PC-3 (cell line): ENCODE measurements at regions not wholly inside any gene's neighbourhood (a gene's known extent, or its start where the extent isn't known, plus 50 kb on each side); places are given as distances from the start of the nearest gene placed in this dataset.

Source experiments
- ATAC-seq: fragments of 200-7000 bp; cut with Tn5 transposase; 2 replicates; pipeline ENCODE4 v1.9.1; 2020; ENCODE audit warnings: mild to moderate bottlenecking, moderate library complexity
- BruUV-seq: library from RNA; stranded (reverse); fragments of 400-500 nt; replicated peaks from 2 replicates; lab custom pipeline; 2021; lab: Mats Ljungman, UMichigan
- CTCF ChIA-PET: fragments of 300-600 bp; sonication (Branson Sonifier 250); formaldehyde crosslinking; loops from one replicate; lab custom pipeline; 2022; ENCODE audit warnings: antibody characterized with exemption; lab: Charles Lee
- POLR2A ChIA-PET: fragments of 300-600 bp; sonication (Branson Sonifier 250); formaldehyde crosslinking; loops from one replicate; lab custom pipeline; 2022; ENCODE audit warnings: antibody characterized with exemption; ENCODE audit not compliant: unreplicated experiment; lab: Charles Lee
- DNase-seq: peaks from one replicate; pipeline ENCODE4 v3.0.0-alpha.2; 2015
- H2AFZ ChIP-seq: fragments of 300-600 bp; sonication (generic); 2 replicates; pipeline ENCODE4 v1.6.0; 2016; ENCODE audit warnings: antibody characterized with exemption, low read length
- H3F3A ChIP-seq: fragments of 300-600 bp; sonication (generic); one replicate; pipeline ENCODE4 v1.6.0; 2017; ENCODE audit warnings: antibody characterized with exemption, low read length, control low read depth, mild to moderate bottlenecking; ENCODE audit not compliant: unreplicated experiment
- H3K27ac ChIP-seq: fragments of 300-600 bp; sonication (generic); 2 replicates; pipeline ENCODE4 v1.5.1; 2016; ENCODE audit warnings: mild to moderate bottlenecking, low read length
- H3K27me3 ChIP-seq: fragments of 300-600 bp; sonication (generic); 2 replicates; pipeline ENCODE4 v1.6.1; 2016; ENCODE audit warnings: low read length, mixed read lengths
- H3K36me3 ChIP-seq: fragments of 300-600 bp; sonication (generic); 2 replicates; pipeline ENCODE4 v1.6.1; 2016; ENCODE audit warnings: low read depth, mixed run types, low read length, mixed read lengths
- H3K4me1 ChIP-seq: fragments of 300-600 bp; sonication (generic); 2 replicates; pipeline ENCODE4 v1.5.1; 2016; ENCODE audit warnings: low read length; ENCODE audit not compliant: insufficient read depth
- H3K4me2 ChIP-seq: fragments of 300-600 bp; sonication (generic); 2 replicates; pipeline ENCODE4 v1.6.0; 2016; ENCODE audit warnings: low read length
- H3K4me3 ChIP-seq: fragments of 300-600 bp; sonication (generic); 2 replicates; pipeline ENCODE4 v1.5.1; 2016; ENCODE audit warnings: mild to moderate bottlenecking, low read length, mixed read lengths
- H3K79me2 ChIP-seq: fragments of 300-600 bp; sonication (generic); 2 replicates; pipeline ENCODE4 v1.6.1; 2017; ENCODE audit warnings: low read length, mixed read lengths
- H3K9ac ChIP-seq: fragments of 300-600 bp; sonication (generic); 2 replicates; pipeline ENCODE4 v1.6.0; 2016; ENCODE audit warnings: mild to moderate bottlenecking, low read length
- H3K9me2 ChIP-seq: fragments of 300-600 bp; sonication (generic); replicated peaks from 2 replicates; pipeline ENCODE4 v1.6.1; 2016; ENCODE audit warnings: mixed run types, low read length, mixed read lengths
- H3K9me3 ChIP-seq: fragments of 300-600 bp; sonication (generic); 2 replicates; pipeline ENCODE4 v1.6.1; 2016; ENCODE audit warnings: low read length, mixed read lengths
- H4K20me1 ChIP-seq: fragments of 300-600 bp; sonication (generic); 2 replicates; pipeline ENCODE4 v1.6.1; 2016; ENCODE audit warnings: low read length, mixed read lengths
- EZH2 ChIP-seq: fragments of 300-600 bp; sonication (generic); IDR thresholded peaks from one replicate; pipeline ENCODE4 v1.6.1; 2017; ENCODE audit warnings: antibody characterized with exemption, mild to moderate bottlenecking, low read length; ENCODE audit not compliant: unreplicated experiment
- EZH2phosphoT487 ChIP-seq: fragments of 300-600 bp; sonication (generic); IDR thresholded peaks from 2 replicates; pipeline ENCODE4 v1.6.1; 2018; ENCODE audit warnings: mild to moderate bottlenecking, antibody characterized with exemption, low read length, borderline replicate concordance
- intact Hi-C: fragments of 100-400 bp; cut with micrococcal nuclease; formaldehyde crosslinking; loops from 2 replicates; pipeline ENCODE4 v1.9.0; 2023
- TF ChIP-seq, protein P1 (sequence below): fragments of 300-600 bp; sonication (generic); conservative IDR thresholded peaks from 2 replicates; pipeline ENCODE4 v1.5.1; 2017; ENCODE audit warnings: antibody characterized with exemption, low read depth, mild to moderate bottlenecking, low read length

DNA sequence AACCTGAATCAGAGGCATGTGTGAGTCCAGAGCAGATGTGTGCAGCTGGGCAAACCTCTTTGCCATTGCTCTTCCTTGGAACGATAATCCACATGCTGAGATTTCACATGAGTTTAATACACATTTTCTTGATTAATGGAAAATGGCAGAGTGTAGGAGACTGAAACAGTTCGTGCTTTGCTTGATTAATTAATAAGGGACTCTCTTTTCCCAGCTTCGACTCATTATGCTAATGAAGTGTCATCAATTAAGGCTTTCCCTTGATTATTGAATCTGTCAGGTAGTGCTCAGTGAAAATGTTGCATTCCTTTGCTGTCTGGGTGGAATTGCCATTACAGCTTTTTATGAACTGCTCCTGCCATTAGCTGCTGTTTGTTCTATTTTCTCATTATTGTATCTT, 487.7 kb upstream of the NOVA1 start:
- CTCF ChIA-PET = no interaction called here
- Histone ChIP-seq H3K4me3 (no peak overlapping the region), H3K27me3 (peaks cover 11% of the 10 kb centered on the region; the same call in 1 of the 2 replicates), H3K9me2 (no peaks in the 10 kb centered on the region), H3K9me3 (no peaks in the 10 kb centered on the region), H3K36me3 (no peaks in the 10 kb centered on the region), H3K79me2 (no peaks in the 10 kb centered on the region), H3K27ac (no peak overlapping the region), H3K4me2 (no peak overlapping the region), H3K9ac (no peak overlapping the region), H3K4me1 (no peaks in the 10 kb centered on the region), H3F3A (no peaks in the 10 kb centered on the region), H2AFZ (no peak overlapping the region), H4K20me1 (no peaks in the 10 kb centered on the region)
- no peak for TF ChIP-seq EZH2phosphoT487
- TF ChIP-seq, protein P1, sequence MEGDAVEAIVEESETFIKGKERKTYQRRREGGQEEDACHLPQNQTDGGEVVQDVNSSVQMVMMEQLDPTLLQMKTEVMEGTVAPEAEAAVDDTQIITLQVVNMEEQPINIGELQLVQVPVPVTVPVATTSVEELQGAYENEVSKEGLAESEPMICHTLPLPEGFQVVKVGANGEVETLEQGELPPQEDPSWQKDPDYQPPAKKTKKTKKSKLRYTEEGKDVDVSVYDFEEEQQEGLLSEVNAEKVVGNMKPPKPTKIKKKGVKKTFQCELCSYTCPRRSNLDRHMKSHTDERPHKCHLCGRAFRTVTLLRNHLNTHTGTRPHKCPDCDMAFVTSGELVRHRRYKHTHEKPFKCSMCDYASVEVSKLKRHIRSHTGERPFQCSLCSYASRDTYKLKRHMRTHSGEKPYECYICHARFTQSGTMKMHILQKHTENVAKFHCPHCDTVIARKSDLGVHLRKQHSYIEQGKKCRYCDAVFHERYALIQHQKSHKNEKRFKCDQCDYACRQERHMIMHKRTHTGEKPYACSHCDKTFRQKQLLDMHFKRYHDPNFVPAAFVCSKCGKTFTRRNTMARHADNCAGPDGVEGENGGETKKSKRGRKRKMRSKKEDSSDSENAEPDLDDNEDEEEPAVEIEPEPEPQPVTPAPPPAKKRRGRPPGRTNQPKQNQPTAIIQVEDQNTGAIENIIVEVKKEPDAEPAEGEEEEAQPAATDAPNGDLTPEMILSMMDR = no peak
- TF ChIP-seq EZH2 = no peak
- no peak for DNase-seq
- BruUV-seq = no TSS peak
- ATAC-seq = no peak
- intact Hi-C loops = no loop called here
- POLR2A ChIA-PET = no interaction called here

DNA sequence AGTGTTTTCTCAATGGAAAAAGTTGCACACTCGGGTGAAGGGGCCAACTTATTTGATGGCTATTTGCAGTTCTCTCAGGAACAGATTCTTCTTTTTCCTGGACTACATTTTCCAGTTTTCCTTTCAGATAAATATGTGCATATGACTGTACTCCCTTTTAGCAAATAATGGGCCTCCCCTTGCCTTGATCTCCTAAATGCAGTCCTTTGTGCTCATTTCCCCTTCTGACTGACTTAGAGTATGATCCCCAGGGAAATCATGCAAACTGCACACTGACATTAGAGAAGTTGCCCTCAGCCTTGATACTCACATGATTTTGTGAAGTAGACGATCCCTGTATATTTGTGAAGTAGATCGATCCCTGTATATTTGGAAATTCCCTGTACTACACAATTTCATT, 492.9 kb upstream of the NOVA1 start:
- peaks cover 15% of the 10 kb centered on the region; the same call in 1 of the 2 replicates for H3K27me3 ChIP-seq
- H3K9me2 ChIP-seq = no peaks in the 10 kb centered on the region
- no TSS peak for BruUV-seq
- H3K79me2 ChIP-seq = no peaks in the 10 kb centered on the region
- no peak overlapping the region for H3K4me2 ChIP-seq
- TF ChIP-seq EZH2 = no peak
- TF ChIP-seq EZH2phosphoT487 = no peak
- TF ChIP-seq, protein P1 = no peak
- ATAC-seq (no peak), DNase-seq (no peak)
- CTCF ChIA-PET = no interaction called here
- H3K36me3 ChIP-seq = no peaks in the 10 kb centered on the region
- POLR2A ChIA-PET = no interaction called here
- no peaks in the 10 kb centered on the region for H3K4me1 ChIP-seq
- intact Hi-C loops = no loop called here
- H3F3A ChIP-seq = no peaks in the 10 kb centered on the region
- no peak overlapping the region for H3K4me3 ChIP-seq
- no peak overlapping the region for H3K27ac ChIP-seq
- H2AFZ ChIP-seq = no peak overlapping the region
- H3K9ac ChIP-seq = no peak overlapping the region
- H4K20me1 ChIP-seq = no peaks in the 10 kb centered on the region
- no peaks in the 10 kb centered on the region for H3K9me3 ChIP-seq

DNA sequence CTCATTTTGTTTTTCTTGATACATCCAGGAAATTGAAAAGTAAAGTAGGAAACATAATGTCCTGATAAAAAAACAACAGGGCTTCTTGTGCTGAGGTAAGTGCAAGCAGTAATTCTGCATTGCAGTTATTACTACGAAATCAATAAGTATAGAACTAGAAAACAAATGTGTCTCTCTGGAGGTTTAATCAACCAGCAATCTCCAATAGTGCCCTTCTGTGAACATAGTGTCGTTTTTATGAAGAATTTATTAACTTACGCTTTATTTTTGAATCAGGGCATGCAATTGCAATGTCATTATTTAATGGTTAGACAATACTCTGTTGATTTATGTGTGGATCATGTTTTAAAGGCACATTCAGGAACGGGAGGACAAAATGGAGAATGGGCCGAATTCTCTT, 494.1 kb upstream of the NOVA1 start:
- H3F3A ChIP-seq = no peaks in the 10 kb centered on the region
- H3K27ac ChIP-seq = no peak overlapping the region
- no TSS peak for BruUV-seq
- H3K36me3 ChIP-seq = no peaks in the 10 kb centered on the region
- ATAC-seq = no peak
- no peaks in the 10 kb centered on the region for H3K79me2 ChIP-seq
- no peak for DNase-seq
- H3K9me3 ChIP-seq = no peaks in the 10 kb centered on the region
- POLR2A ChIA-PET = no interaction called here
- intact Hi-C loops = no loop called here
- no peak overlapping the region for H3K9ac ChIP-seq
- H3K27me3 ChIP-seq = peaks cover 15% of the 10 kb centered on the region; the same call in 1 of the 2 replicates
- no peak overlapping the region for H3K4me3 ChIP-seq
- H3K9me2 ChIP-seq = no peaks in the 10 kb centered on the region
- no peaks in the 10 kb centered on the region for H3K4me1 ChIP-seq
- no peak overlapping the region for H3K4me2 ChIP-seq
- H4K20me1 ChIP-seq = no peaks in the 10 kb centered on the region
- H2AFZ ChIP-seq = peak overlapping the region; percentile 14; the same call in 1 of the 2 replicates
- CTCF ChIA-PET = no interaction called here
- TF ChIP-seq EZH2phosphoT487 (no peak), EZH2 (no peak)
- TF ChIP-seq, protein P1 = no peak
